Activated CD8-positive, alpha-beta memory T cell treated with anti-CD3 and anti-CD28 coated beads, Interleukin-2, amount 50 U/mL, for 1 hour (primary cell): ENCODE measurements at regions not wholly inside any gene's neighbourhood (a gene's known extent, or its start where the extent isn't known, plus 50 kb on each side); places are given as distances from the start of the nearest gene placed in this dataset.

Experiments used
- DNase-seq: peaks from one replicate; pipeline ENCODE4 v3.0.0-alpha.2; 2020; ENCODE audit errors: extremely low read depth

GRCh38 chr3:8200996-8201395 lies 300.6 kb upstream of the LMCD1 start:
- no peak for DNase-seq

GRCh38 chr3:8201886-8202285 lies 299.7 kb upstream of the LMCD1 start:
- DNase-seq = no peak

- DNase-seq = no peak
Observed at GRCh38 chr3:8204331-8204730, 297.3 kb upstream of the LMCD1 start.

GRCh38 chr3:8204853-8205650 lies 296.6 kb upstream of the LMCD1 start:
- no peak for DNase-seq

DNA sequence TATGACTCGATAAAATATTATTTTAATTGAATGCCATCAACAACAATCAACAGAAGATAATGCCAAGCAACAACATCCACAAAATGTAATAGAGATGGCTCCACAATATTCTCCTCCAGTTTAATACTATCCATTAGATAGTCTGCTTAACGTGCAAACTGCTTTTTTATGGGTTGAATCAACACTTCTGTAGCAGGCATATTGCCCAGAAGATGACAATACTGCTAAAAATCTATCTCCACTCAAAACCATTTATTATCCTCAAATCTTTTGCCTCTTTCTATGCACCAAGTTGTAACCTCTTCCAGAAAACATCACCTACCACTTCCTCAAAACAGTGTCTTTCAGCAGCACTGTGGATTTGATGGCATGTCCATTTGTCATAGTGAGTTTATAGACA lies 295.7 kb upstream of the LMCD1 start:
- no peak for DNase-seq

- DNase-seq = no peak
Observed at GRCh38 chr3:8206971-8207617, 294.5 kb upstream of the LMCD1 start.

GRCh38 chr3:8210882-8211341 lies 290.7 kb upstream of the LMCD1 start:
- DNase-seq = no peak

- no peak for DNase-seq
Observed at GRCh38 chr3:8212794-8213193, 288.8 kb upstream of the LMCD1 start.

DNA sequence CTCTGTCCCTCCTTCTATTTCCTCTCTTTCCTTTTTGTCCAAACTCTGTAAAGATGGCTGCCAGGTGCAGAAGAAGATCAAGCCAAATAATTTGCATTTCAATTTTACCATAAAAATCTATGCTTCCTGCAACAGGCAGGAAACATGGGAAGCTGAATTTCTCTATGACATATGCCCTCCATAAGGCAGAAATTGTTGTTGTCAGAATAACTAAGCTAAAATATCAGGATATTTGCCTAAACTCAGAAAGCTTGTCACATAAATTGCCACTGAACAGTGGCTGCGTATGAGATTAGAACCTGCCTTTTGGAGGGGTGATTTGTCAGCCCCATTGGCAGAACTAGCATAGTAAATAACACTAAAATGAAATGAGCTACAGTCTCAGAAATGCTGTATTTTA lies 288.3 kb upstream of the LMCD1 start:
- no peak for DNase-seq

DNA sequence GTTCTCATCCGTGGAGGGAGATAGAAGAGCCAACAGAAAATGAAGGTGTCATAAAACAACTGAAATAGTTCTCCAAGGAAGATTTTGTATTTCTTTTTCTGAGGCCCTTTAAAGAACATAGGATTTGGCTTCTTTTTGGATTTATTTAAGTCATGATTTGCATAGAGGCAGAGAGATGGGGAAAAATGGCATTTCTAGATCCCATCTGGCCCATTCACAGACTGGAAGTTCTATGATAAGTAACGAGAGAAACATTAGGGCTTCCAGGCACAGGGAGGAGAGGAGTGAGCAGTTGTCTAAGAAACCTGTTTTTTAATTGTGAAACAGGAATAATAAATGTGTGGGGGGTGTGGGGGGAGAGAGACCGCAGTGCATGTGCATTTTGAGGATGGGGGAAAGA lies 285.8 kb upstream of the LMCD1 start:
- no peak for DNase-seq

GRCh38 chr3:8218353-8218940 lies 283.2 kb upstream of the LMCD1 start:
- DNase-seq = no peak

DNA sequence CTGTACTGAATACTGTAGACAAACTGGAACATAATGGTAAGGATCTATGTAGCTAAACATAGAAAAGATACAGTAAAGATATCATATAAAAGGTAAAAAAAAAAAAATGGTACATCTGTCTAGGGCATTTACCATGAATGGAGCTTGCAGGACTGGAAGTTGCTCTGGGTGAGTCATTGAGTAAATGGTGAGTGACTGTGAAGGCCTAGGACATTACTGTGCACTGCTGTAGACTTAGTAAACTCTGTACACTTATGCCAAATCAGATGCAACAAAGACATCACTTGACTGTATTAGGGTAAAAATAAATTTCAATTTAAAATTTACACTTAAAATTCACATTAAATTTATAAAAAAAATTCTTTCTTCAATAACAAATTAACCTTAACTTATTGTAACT lies 281.3 kb upstream of the LMCD1 start:
- no peak for DNase-seq

DNA sequence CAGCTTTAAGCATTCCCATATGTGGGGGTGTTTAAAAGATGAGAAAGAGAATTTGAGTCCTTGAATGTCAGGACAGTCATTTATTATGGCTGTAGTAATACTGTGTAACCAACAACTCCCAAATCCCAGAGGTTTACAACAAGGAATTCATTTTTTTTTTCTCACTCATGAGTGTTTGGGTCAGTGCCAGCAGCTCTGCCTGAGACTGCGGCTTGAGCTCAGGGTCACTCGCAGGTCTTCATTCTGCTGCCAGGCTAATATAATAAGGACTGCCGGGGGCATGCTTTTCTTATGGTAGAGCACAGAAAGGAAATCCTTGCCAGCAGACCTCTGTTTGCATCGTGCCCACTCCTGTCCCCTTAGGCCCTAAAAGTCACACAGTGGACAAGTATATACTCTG lies 277.9 kb upstream of the LMCD1 start:
- DNase-seq = no peak

GRCh38 chr3:8224941-8225340 lies 276.7 kb upstream of the LMCD1 start:
- DNase-seq = no peak

DNA sequence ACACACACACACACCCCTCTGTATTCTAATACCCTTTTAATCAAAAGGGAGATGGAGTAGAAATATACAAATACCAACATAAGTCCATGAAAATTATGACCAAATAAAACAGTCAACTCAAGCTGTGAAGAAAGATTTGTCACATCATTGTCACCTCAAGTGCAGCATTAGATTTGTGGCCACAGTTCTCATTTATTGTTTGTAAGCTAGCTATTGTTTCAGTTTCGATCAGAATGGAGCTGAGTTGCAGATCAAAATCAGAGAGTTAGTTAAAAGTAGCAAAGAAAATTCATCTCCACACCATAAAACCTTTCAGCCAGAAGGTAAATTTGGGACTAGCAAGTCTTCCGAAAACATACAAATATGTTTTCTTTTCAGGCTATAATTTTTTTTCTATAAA lies 267.7 kb upstream of the LMCD1 start:
- no peak for DNase-seq

DNA sequence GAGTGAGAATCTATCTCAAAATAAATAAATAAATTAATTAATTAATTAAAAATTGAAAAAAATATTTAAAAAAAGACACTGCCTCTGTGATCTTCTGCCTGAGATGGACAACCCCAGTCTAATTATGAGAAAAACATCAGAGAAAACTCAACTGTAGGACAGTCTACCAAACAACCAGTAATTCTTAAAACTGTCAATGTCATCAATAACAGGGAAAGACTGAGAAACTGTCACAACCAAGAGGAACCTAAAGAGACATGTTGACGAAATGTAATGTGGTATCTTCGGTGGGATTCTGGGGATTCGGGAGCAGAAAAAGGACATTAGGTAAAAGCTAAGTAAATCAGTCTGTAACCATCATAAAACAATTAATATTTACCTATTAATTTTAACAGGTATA lies 265.4 kb upstream of the LMCD1 start:
- DNase-seq = no peak

DNA sequence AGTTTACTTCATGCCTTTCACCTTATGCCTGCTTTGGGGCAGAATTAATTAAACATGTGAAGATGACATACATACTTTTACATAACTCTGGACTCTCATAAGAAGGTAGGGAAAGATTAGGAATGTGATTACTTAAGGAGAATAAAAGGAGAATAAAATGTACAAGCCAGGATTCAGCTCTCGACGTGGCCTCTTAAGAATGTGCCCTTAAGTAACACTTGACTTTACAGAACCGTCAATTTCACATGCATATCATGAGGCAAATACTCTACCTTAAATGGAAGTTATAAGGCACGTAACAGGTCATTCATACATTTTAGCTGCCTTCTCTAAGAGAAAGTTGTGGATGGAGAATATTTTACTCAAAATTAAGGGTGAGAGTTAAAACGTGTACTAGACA lies 263.7 kb upstream of the LMCD1 start:
- DNase-seq = no peak

DNA sequence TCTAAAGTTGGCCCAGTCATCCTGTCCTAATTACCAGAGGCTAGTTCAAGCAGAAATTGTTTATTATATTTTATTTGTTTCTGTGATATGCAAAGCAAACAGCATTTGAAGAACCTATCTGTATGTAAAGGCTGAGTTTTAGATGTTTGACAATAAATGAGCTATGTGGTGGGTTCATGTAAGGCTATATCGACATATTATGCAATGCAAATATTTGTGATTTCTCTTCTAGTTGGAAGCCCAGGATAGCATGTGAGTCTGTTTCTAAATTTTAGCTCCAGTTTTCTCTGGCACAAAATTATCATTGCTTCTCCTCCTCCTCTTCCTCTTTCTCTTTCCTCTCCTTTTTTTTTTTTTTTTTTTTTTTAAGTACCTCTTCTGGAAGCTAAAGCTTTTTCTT lies 263.2 kb upstream of the LMCD1 start:
- DNase-seq = no peak

GRCh38 chr3:8239095-8239494 lies 262.5 kb upstream of the LMCD1 start:
- DNase-seq = no peak

- DNase-seq = no peak
Observed at GRCh38 chr3:8239718-8240695, 261.6 kb upstream of the LMCD1 start.

DNA sequence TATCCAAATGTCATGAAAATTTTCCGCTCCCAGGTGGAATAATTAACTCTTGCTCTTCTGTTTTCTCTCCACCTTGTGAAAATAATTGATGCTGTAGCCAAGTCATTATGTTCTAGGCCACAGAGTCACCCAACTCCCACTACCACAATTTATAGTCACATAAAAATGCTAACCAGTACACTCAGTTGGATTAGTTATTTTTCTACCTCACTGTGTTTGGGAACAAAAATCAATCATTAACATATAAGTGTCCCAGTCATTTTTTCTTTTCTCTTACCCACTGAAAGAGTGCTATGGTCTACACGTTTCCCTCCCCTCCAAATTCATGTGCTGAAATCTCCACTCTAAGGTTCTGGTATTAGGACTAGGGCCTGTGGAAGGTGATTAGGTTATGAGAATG lies 255.6 kb upstream of the LMCD1 start:
- no peak for DNase-seq

DNA sequence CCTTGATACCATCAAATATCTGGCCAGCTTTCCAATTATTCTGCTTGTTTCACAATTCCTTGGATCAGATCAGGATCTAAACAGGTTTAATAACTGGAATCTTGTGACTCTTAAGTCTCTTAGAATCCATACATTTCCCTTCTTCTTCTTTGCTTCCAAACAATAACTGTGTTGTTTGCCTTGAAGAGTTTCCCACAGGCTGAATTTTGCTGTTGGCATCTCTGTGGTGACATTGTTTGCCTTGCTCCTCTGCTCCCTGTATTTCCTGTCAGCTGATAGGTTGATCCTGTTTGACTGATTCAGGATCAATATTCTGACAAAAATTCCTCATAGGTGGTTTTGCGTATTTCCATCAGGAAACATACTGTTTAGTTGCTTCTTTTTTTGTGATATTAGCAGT lies 248.4 kb upstream of the LMCD1 start:
- no peak for DNase-seq
